H1 (cell line): ENCODE measurements at regions not wholly inside any gene's neighbourhood (a gene's known extent, or its start where the extent isn't known, plus 50 kb on each side); places are given as distances from the start of the nearest gene placed in this dataset.

ENCODE experiments used
- BRCA1 ChIP-seq: IDR thresholded peaks from 2 replicates; pipeline ENCODE4 v1.6.1; 2012; ENCODE audit warnings: low read depth, low read length, improper control_type of control experiment
- CTCF ChIP-seq, 3 experiments: IDR thresholded peaks; 1 replicate in 2 of 3; 2 replicates in 1 of 3; pipeline versions ENCODE4 v1.5.1 to v1.6.1; 2011; ENCODE audit warnings: low read length in 3 of 3, mild to moderate bottlenecking in 3 of 3, inconsistent platforms in 2 of 3, low read depth in 1 of 3, moderate library complexity in 1 of 3; ENCODE audit not compliant: insufficient read depth in 1 of 3; ENCODE audit errors: control extremely low read depth in 1 of 3
- EZH2 ChIP-seq: fragments of 200-600 bp; sonication (generic); IDR thresholded peaks from 2 replicates; pipeline ENCODE4 v1.7.1; 2012; ENCODE audit warnings: low read depth, mild to moderate bottlenecking, moderate library complexity, low read length, inconsistent platforms; ENCODE audit not compliant: severe bottlenecking
- MAX ChIP-seq: IDR thresholded peaks from 2 replicates; pipeline ENCODE4 v1.6.1; 2012; ENCODE audit warnings: inconsistent platforms
- NANOG ChIP-seq: IDR thresholded peaks from 2 replicates; pipeline ENCODE4 v1.6.1; 2011; ENCODE audit warnings: low read length, low read depth, mild to moderate bottlenecking, inconsistent platforms; ENCODE audit not compliant: insufficient read depth, poor library complexity, severe bottlenecking
- POLR2A ChIP-seq, 2 experiments: IDR thresholded peaks; 1 replicate in 1 of 2; 2 replicates in 1 of 2; pipeline ENCODE4 v1.6.1; 2011; ENCODE audit warnings: low read depth in 2 of 2, low read length in 2 of 2, mild to moderate bottlenecking in 2 of 2; ENCODE audit errors: control extremely low read depth in 1 of 2
- POLR2AphosphoS5 ChIP-seq: IDR thresholded peaks from 2 replicates; pipeline ENCODE4 v1.6.1; 2011; ENCODE audit warnings: low read depth, low read length
- RAD21 ChIP-seq, 2 experiments: IDR thresholded peaks in 1 of 2; conservative IDR thresholded peaks in 1 of 2; 2 replicates each; pipeline ENCODE4 v1.6.1; 2011; ENCODE audit warnings: low read depth in 2 of 2, low read length in 2 of 2, improper control_type of control experiment in 1 of 2, inconsistent platforms in 1 of 2, mild to moderate bottlenecking in 1 of 2, moderate library complexity in 1 of 2

GRCh38 chr6:28673417-28673786, 147.7 kb downstream of the GPX5 start:
- no peak for TF ChIP-seq MAX
- no peak for TF ChIP-seq POLR2AphosphoS5
- TF ChIP-seq RAD21 (IDR thresholded peaks at IDR 0.05 in 1 of 2, conservative IDR thresholded peaks at IDR 0.05 in 1 of 2; ENCODE audit: low read depth in 2 of 2, low read length in 2 of 2): no peak
- no peak for TF ChIP-seq CTCF (IDR thresholded peaks at IDR 0.05; ENCODE audit: control extremely low read depth in 1 of 3, insufficient read depth in 1 of 3, low read depth in 1 of 3, low read length in 3 of 3)
- no peak for TF ChIP-seq EZH2
- no peak for TF ChIP-seq BRCA1
- no peak for TF ChIP-seq POLR2A (IDR thresholded peaks at IDR 0.05; ENCODE audit: control extremely low read depth in 1 of 2, low read depth in 2 of 2, low read length in 2 of 2)
- TF ChIP-seq NANOG: no peak
